GM13976 (cell line): ENCODE measurements at regions not wholly inside any gene's neighbourhood (a gene's known extent, or its start where the extent isn't known, plus 50 kb on each side); places are given as distances from the start of the nearest gene placed in this dataset.

Source experiments
- DNase-seq: peaks from one replicate; pipeline ENCODE4 v3.0.0; 2012; ENCODE audit warnings: low spot score
- in situ Hi-C: fragments of 300-500 bp; cut with MboI; formaldehyde crosslinking; loops from one replicate; pipeline ENCODE4 v1.12.0; 2022; ENCODE audit warnings: low sequenced_read_pairs, mixed read lengths, inconsistent platforms; ENCODE audit not compliant: unreplicated experiment
- TF ChIP-seq, protein P1 (sequence below): IDR thresholded peaks from 2 replicates; pipeline ENCODE4 v1.5.1; 2012; ENCODE audit warnings: borderline replicate concordance, mild to moderate bottlenecking; ENCODE audit not compliant: insufficient read depth; ENCODE audit errors: extremely low read depth, missing control alignments, control extremely low read depth

GRCh38 chr10:130458509-130458908, 322.3 kb downstream of the GLRX3 start:
- no peak for DNase-seq
- TF ChIP-seq, protein P1, sequence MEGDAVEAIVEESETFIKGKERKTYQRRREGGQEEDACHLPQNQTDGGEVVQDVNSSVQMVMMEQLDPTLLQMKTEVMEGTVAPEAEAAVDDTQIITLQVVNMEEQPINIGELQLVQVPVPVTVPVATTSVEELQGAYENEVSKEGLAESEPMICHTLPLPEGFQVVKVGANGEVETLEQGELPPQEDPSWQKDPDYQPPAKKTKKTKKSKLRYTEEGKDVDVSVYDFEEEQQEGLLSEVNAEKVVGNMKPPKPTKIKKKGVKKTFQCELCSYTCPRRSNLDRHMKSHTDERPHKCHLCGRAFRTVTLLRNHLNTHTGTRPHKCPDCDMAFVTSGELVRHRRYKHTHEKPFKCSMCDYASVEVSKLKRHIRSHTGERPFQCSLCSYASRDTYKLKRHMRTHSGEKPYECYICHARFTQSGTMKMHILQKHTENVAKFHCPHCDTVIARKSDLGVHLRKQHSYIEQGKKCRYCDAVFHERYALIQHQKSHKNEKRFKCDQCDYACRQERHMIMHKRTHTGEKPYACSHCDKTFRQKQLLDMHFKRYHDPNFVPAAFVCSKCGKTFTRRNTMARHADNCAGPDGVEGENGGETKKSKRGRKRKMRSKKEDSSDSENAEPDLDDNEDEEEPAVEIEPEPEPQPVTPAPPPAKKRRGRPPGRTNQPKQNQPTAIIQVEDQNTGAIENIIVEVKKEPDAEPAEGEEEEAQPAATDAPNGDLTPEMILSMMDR = no peak
- in situ Hi-C loops = no loop called here

GRCh38 chr10:130459011-130459410, 322.8 kb downstream of the GLRX3 start:
- no peak for DNase-seq
- in situ Hi-C loops = no loop called here
- TF ChIP-seq, protein P1 = no peak

- TF ChIP-seq, protein P1 = no peak
- DNase-seq = no peak
- in situ Hi-C loops = no loop called here
Measured at GRCh38 chr10:130459851-130460490, 323.8 kb downstream of the GLRX3 start.

GRCh38 chr10:130461631-130462030, 325.4 kb downstream of the GLRX3 start:
- in situ Hi-C loops = no loop called here
- TF ChIP-seq, protein P1 = no peak
- no peak for DNase-seq

GRCh38 chr10:130463104-130463875, 327.1 kb downstream of the GLRX3 start:
- in situ Hi-C loops = no loop called here
- no peak for DNase-seq
- TF ChIP-seq, protein P1 = no peak

- in situ Hi-C loops = no loop called here
- no peak for DNase-seq
- TF ChIP-seq, protein P1 = no peak
Measured at GRCh38 chr10:130463876-130464364, 327.7 kb downstream of the GLRX3 start.
